ENCODE measurements at regions not wholly inside any gene's neighbourhood (a gene's known extent, or its start where the extent isn't known, plus 50 kb on each side); places are given as distances from the start of the nearest gene placed in this dataset.
A peak's percentile ranks its signal among the peaks of the same experiment; 100 is the strongest.

GRCh38 chr6:145036848-145037567 lies 698.3 kb downstream of the EPM2A start:
- Histone ChIP-seq H3K9me3 (ENCODE audit: severe bottlenecking) (no peaks in the 10 kb centered on the region), H3K27ac (no peak overlapping the region), H3K36me3 (no peaks in the 10 kb centered on the region), H3K27me3 (ENCODE audit: insufficient read depth, low read depth, severe bottlenecking) (no peaks in the 10 kb centered on the region), H3K4me3 (ENCODE audit: low read depth, low read length) (no peak overlapping the region)
- TF ChIP-seq, protein P1, sequence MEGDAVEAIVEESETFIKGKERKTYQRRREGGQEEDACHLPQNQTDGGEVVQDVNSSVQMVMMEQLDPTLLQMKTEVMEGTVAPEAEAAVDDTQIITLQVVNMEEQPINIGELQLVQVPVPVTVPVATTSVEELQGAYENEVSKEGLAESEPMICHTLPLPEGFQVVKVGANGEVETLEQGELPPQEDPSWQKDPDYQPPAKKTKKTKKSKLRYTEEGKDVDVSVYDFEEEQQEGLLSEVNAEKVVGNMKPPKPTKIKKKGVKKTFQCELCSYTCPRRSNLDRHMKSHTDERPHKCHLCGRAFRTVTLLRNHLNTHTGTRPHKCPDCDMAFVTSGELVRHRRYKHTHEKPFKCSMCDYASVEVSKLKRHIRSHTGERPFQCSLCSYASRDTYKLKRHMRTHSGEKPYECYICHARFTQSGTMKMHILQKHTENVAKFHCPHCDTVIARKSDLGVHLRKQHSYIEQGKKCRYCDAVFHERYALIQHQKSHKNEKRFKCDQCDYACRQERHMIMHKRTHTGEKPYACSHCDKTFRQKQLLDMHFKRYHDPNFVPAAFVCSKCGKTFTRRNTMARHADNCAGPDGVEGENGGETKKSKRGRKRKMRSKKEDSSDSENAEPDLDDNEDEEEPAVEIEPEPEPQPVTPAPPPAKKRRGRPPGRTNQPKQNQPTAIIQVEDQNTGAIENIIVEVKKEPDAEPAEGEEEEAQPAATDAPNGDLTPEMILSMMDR (IDR thresholded peaks at IDR 0.05; ENCODE audit: low read depth, low read length), result no peak
- DNase-seq, result no peak

GRCh38 chr6:145042559-145042958 lies 692.8 kb downstream of the EPM2A start:
- no peaks in the 10 kb centered on the region for H3K9me3 ChIP-seq (ENCODE audit: severe bottlenecking)
- H3K27me3 ChIP-seq (ENCODE audit: insufficient read depth, low read depth, severe bottlenecking), result no peaks in the 10 kb centered on the region
- TF ChIP-seq, protein P1 (IDR thresholded peaks at IDR 0.05; ENCODE audit: low read depth, low read length), result no peak
- no peak overlapping the region for H3K27ac ChIP-seq
- peak; percentile 15 for DNase-seq
- no peaks in the 10 kb centered on the region for H3K36me3 ChIP-seq
- no peak overlapping the region for H3K4me3 ChIP-seq (ENCODE audit: low read depth, low read length)

- TF ChIP-seq, protein P1 (IDR thresholded peaks at IDR 0.05; ENCODE audit: low read depth, low read length), result no peak
- H3K27me3 ChIP-seq (ENCODE audit: insufficient read depth, low read depth, severe bottlenecking), result no peaks in the 10 kb centered on the region
- H3K36me3 ChIP-seq, result no peaks in the 10 kb centered on the region
- no peak overlapping the region for H3K4me3 ChIP-seq (ENCODE audit: low read depth, low read length)
- DNase-seq, result no peak
- H3K9me3 ChIP-seq (ENCODE audit: severe bottlenecking), result no peaks in the 10 kb centered on the region
- H3K27ac ChIP-seq, result no peak overlapping the region; the same call in 1 of the 2 replicates
Observed at GRCh38 chr6:145043926-145044500, 691.3 kb downstream of the EPM2A start.

GRCh38 chr6:145044641-145045246 lies 690.6 kb downstream of the EPM2A start:
- DNase-seq, result no peak
- H3K9me3 ChIP-seq (ENCODE audit: severe bottlenecking), result no peaks in the 10 kb centered on the region
- no peaks in the 10 kb centered on the region for H3K27me3 ChIP-seq (ENCODE audit: insufficient read depth, low read depth, severe bottlenecking)
- no peak overlapping the region for H3K4me3 ChIP-seq (ENCODE audit: low read depth, low read length)
- H3K27ac ChIP-seq, result peak overlapping the region; percentile 49
- TF ChIP-seq, protein P1 (IDR thresholded peaks at IDR 0.05; ENCODE audit: low read depth, low read length), result no peak
- H3K36me3 ChIP-seq, result no peaks in the 10 kb centered on the region

- no peaks in the 10 kb centered on the region for H3K27me3 ChIP-seq (ENCODE audit: insufficient read depth, low read depth, severe bottlenecking)
- no peaks in the 10 kb centered on the region for H3K36me3 ChIP-seq
- no peak overlapping the region for H3K4me3 ChIP-seq (ENCODE audit: low read depth, low read length)
- H3K9me3 ChIP-seq (ENCODE audit: severe bottlenecking), result no peaks in the 10 kb centered on the region
- no peak for DNase-seq
- H3K27ac ChIP-seq, result peak overlapping the region; percentile 49
- TF ChIP-seq, protein P1 (IDR thresholded peaks at IDR 0.05; ENCODE audit: low read depth, low read length), result no peak
Observed at GRCh38 chr6:145045582-145045981, 689.7 kb downstream of the EPM2A start.

Measured in WERI-Rb-1 (cell line).